GM18867 (cell line): ENCODE measurements at regions not wholly inside any gene's neighbourhood (a gene's known extent, or its start where the extent isn't known, plus 50 kb on each side); places are given as distances from the start of the nearest gene placed in this dataset.

ENCODE experiments used
- ATAC-seq: cut with Tn5 transposase; IDR thresholded peaks from one replicate; pipeline ENCODE4 v1.9.1; 2021; ENCODE audit warnings: mild to moderate bottlenecking, moderate library complexity; ENCODE audit not compliant: unreplicated experiment

DNA sequence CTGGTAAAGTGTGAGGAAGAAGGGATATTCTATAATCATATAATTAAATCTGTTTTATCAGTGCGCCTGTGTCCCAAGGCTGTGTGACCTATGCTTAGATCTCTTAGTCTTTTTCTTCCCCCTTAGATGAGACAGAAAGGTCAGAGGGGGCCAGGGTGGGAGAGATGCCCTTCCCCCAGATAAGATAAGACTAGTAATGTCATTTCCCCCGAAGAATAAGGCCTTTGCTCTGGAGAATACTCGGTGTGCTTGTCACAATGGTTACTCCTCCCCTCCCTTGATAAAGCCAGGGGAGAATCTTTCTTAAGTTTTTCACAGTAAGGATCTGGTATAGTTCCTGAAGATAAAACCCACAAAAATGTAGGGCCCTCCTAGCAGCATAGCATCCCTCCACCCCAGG, 1041.8 kb downstream of the SORCS3 start:
- no peak for ATAC-seq

DNA sequence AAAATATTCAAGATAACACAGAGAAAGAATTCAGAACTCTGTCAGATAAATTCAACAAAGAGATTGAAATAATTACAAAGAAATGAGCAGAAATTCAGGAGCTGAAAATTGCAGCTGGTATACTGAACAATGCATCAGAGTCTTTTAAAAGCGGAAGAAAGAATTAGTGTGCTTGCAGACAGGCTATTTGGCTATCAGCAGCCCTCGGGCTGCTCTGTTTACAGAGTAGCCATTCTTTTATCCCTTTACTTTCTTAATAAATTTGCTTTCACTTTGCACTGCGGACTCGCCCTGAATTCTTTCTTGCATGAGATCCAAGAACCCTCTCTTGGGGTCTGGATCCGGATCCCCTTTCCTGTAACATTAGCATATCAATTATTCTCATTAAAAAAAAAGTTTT, 1040.0 kb downstream of the SORCS3 start:
- ATAC-seq, result no peak

DNA sequence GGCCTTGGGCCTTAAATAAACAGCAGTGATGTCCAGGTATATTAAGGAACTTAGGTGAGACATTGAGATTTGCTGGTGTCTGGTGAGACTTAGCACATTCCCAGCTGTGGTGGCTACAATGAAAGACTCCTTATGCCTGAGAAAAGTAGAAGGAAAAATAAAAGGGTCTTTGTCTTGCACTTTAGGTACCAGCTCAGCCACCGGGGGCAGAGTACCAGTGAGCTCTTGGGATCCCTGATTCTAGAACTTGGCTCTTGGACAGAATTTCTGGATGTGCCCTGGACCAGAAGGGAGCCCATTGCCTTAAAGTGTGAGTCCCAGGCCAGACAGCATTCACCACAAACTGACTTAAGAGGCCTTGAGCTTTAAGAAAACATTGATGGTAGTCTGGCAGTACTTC, 1038.7 kb downstream of the SORCS3 start:
- ATAC-seq, result no peak

DNA sequence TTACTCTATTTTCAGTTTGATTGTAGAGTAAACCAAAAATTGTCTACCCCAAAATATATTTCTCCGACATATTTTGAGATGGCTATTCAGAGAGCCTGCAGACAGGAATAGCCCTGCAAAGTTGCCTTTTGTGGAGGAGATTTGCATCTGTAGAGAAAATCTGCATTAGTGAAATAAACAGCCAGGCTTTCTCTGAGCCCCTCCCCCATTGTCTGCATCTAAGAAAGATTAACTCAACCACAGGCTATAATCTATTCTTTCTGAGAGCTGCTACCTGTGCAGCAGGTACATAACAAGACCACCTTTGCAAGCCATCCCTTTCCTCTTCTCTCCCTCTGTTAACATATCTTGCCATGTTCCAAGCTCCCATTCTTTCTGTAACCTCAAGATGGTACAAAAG, 1034.2 kb downstream of the SORCS3 start:
- no peak for ATAC-seq

DNA sequence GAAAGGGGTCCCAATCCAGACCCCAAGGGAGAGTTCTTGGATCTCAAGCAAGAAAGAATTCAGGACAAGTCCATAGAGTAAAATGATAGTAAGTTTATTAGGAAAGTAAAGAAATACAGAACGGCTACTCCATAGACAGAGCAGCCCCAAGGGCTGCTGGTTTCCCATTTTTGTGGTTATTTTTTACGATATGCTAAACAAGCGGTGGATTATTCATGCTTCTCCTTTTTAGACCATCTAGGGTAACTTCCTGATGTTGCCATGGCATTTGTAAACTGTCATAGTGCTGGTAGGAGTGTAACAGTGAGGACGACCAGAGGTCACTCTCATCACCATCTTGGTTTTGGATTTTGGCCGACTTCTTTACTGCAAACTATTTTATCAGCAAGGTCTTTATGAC, 1033.4 kb downstream of the SORCS3 start:
- no peak for ATAC-seq

DNA sequence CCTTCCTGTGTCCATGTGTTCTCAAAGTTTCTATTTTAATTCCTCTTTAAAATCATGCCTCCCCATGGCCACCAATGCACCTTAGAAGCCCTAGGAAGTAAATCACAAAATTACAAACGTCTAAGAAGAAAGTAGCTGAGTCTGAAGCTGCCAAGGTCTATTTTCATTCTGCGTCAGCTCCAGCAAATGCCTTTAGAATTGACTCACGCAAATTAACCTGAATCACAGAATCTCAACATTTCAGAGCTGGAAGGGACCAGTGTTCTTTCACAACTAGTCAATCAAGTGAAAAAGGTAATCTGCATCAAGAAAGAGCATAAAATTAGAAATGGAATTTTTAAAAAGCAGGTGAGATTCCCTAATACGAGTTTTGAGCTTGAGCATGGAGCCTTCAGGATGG, 1017.6 kb downstream of the SORCS3 start:
- no peak for ATAC-seq

DNA sequence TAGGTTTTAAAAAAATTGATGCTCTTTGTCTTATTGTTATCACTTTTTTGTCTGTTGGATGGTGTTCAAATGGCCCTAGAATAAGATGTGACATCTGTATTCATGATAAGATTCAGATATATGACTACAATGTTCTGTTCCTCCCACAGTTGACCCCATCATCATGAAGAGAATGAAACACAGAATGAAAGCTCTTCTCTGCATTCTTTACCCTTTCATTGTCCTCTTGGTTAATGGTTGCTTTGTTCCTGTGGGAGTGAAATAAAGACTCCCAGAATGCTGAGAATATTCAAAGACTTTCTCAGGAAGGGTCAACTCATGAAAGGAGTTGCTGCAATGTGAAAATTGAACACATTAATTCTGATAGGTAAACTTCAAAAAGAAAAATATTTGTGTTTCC, 1015.8 kb downstream of the SORCS3 start:
- ATAC-seq, result no peak

DNA sequence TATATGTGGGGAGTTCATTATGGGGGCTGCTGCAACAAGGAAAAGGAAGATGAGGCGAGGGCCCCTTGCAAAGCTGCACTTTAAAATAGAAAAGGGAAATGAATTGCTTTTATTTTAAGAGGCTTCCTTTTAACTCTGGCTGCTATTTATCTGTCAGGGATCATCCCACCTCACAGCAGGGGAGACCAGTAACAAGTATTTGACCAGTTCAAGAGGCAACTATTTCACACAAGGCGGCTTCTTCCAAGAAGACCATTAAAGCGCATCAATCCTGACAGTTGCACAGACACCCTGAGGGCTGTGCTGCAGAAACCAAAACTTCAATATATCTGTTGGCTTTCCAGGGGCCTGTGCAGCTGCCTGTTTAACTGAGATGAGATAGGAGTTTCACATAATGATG, 1009.2 kb downstream of the SORCS3 start:
- ATAC-seq, result no peak

DNA sequence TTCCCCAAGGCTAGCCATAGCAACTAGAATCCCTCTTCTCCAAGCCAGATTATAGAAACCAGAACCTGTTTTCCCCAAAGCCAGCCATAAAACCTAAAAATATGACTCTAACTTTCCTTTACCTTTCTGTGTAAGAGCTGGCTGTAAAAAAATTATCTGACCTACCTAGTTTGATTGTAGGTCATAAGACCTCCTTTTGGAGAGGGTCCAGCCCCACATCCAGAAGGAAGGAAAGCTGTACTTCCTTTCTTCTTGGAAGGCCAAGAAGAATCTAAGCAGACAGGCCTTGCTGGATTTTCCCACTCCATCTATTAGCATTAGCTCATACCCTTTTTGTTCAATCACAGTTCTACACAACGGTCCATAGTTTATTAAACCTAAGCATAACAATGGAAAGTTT, 1006.3 kb downstream of the SORCS3 start:
- ATAC-seq, result no peak

DNA sequence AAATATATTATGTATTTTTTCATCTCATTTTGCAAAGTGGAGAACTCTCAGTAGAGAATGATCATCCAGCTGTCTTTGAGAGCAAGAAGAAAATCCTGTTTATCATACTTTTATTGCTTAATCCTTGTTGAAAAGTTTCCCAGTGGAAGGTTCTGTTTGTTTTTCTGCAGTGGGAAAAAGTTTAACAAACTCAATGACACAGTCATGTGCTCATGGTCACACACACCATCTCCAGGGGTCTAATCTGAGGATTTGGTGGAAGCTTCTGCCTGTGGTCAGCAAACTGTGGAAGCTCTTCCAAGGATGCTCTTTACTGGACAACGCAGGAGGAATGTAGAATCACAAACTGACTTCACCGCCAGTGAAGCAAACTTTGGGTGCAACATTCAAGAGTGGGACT, 1003.9 kb downstream of the SORCS3 start:
- no peak for ATAC-seq

DNA sequence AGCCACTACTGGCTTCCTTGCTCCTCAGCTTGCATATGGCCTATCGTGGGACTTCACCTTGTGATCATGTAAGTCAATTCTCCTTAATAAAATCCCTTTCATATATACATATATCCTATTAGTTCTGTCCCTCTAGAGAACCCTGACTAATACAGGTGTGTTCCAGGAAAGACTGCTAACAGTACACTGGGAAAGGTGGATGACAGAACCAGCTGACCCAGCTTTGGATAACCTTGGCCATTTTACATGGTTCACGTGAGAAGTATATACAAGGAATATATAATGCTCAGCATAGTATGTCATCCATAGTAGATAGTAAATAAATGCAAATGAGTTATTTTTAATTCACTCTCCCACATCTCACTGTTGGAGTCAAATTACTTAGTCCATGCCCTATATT, 1003.5 kb downstream of the SORCS3 start:
- ATAC-seq, result no peak

DNA sequence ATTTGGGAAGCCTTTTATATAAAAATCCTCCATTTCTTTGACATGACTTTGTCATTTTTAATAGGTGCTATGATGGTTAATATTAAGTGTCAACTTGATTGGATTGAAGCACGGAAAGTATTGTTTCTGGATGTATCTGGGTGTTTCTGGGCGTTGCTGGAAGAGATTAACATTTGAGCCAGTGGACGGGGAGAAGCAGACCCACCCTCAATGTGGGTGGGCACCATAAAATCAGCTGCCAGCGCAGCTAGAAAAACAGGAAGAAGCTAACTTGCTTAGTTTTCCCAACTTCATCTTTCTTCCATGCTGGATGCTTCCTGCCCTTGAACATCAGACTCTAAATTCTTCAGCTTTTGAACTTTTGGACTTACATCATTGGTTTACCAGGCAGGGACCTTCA, 1003.0 kb downstream of the SORCS3 start:
- ATAC-seq, result no peak

DNA sequence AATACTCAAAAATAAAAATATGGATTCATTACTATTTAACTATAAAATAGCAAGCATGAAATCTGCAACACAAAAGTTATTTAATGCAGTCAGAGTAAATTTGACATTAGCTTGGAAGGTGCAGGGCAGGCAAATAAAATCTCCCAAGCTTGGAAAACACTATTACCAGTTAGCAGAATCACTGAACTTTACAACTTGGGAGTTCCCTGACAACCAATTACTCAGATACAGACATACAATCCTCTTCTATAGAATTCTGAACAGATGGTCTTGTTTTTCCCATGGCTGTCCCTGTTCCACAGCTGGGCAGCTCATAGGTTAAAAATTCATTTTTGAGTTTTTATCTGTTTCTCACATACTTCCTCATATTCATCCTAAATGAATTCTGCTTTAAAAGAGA, 1002.6 kb downstream of the SORCS3 start:
- ATAC-seq, result no peak

DNA sequence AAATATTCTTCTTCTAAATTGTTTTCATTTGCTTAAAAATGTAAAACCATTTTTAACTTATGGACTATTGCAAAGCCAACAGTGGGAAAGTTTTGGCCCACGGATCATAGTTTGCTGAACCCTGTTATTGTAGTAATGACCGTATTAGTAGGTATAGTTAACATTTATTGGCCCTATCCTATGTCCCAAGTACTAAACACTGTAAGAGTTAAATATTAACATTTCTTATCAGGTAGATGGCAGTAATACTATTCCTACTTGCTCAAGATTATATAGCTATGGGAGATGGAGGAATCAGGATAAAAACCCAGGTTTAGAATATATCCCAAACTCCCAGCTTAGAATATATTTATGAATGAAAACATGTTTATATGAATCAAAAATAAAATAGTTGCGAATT, 993.2 kb downstream of the SORCS3 start:
- ATAC-seq, result no peak

DNA sequence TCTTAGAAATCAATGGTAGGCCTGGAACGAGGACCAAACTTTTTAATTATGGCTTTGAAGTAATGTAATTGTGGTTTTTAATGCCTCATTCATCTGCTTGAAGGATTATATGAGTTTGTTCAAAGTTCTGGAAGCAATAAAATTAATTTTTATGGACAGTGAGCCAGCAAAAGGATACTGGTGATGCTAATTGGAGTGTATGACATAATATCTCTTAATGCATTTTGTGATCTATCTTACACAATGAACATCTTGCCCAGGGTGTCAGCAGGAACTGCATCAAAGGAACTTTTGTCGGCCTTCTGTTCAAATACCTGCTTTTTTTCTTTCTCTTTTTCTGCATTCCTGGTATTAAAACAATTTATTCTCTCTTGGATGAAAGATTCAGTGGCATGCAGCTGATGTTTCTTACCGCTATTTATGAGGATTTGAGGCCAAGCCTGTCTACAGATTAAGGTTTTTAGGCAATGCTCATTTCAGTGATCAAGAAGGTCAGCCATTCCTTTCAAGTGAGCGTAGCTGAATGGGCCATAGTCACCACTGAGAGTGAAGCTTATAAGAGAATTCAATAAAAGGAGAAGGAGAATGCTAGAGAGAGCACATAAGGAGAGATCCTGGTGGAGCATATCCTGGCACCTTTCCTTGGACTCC, 974.8 kb downstream of the SORCS3 start:
- ATAC-seq, result no peak

DNA sequence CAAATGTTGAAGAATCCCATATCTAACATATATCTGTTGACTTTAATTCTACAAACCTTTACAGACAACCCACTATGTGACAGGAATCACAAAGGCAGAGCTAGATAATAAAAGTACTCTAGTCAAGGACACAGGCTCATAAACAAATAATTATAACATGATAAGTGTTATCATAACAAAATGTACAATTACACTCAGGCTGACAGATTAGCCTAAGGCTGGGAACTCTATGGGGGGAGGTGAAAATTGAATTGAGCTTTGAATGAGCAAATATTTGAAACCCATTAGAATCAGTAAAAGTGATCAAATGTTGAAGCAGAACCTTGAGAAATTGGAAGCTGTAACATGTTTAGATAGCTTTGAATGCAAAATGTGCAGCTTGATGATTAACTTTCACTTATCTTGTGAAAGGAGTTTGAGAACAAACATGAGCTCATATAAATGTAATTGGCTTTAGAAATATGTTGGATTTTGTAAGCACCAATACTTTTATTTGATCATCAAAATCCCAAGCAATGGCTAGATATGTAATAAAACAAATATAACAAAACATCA, 970.2 kb downstream of the SORCS3 start:
- ATAC-seq, result no peak

DNA sequence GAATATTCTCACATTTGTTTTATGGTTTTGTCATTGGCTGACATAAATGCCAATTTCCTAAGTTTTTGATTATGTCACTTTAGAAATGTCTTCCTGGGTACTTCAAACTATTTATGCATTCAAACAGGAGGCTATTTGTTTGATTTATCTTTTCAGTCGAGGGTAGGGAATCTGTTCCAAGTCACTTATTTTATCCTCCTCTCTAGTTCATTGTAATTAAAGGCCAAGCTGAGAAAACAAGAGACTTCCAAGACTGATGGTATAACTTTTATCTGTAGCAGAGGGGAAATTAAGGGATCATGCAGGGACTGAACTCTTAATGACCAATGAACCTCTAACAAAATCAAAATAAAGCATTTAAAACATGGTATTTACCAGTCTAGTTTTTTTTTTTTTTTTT, 968.4 kb downstream of the SORCS3 start:
- ATAC-seq, result no peak

DNA sequence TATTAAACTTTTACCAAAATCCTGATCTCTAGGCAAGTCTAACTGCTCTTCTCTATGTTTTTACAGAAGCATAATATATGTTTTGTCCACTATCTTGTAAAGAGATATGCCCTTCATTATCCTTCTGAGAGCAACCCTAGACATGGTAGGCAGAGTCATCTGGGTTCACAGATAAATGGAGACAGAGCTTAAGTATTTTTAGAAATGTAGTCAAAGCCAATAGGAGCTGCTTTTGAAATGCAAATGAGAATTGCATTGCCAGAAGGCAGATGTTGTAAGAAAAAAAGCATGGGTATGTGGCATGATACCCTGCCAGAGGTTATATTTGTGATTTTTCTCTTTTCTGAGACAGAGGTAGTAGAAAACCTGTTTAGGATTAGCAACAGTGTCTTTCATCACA, 964.8 kb downstream of the SORCS3 start:
- no peak for ATAC-seq

DNA sequence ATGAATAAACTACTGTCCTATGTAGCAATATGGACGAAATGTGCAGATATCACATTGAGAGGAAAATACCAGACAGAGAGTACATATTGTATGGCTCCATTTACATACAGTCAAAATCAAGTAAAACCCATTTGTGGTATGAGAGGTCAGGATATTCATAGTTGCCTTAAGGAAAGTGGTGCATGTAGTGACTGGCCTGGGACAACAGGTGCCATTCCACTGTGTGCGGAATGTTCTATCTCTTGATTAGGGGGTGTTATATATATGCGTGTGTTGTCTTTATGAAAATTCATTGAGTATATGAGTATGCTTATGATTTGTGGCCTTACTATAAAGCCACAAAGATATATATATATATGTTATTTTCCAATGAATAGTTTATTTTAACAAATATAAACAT, 964.0 kb downstream of the SORCS3 start:
- no peak for ATAC-seq

DNA sequence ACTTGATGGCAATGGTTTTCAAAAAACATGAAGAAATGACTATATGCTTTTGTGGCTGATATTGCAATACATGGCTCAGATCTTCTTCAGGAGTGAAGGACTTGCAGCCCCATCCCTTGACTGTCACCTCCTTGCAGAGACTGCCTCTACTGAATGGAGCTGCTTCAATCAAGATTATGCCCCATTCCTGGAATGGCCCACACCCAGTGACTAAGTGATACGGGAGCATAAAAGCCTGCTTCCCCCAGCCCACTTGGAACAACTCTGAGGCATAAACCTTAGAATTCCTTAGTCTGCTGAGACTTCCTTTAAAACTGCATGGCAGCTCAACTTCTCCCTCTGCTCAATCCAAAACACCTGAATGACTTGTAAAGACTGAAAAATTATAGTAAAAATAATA, 957.1 kb downstream of the SORCS3 start:
- ATAC-seq, result no peak

DNA sequence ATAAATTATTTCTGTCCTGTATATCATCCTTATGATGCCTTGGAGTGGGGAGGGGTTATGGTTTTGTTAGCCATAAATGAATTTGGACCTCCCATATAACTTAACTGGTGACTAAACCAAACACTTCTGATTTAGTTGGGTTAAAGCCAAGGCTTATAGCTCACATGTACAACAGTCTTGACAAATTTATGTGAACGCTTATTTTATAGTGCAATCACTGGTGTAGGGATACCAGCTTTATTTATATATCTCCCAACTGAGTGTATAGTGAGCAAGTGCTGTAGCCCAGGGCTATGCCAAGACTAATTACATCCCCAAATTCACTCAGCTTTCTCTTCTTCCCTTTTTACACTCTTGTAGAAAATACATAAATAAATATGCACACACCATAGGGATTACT, 956.2 kb downstream of the SORCS3 start:
- no peak for ATAC-seq

DNA sequence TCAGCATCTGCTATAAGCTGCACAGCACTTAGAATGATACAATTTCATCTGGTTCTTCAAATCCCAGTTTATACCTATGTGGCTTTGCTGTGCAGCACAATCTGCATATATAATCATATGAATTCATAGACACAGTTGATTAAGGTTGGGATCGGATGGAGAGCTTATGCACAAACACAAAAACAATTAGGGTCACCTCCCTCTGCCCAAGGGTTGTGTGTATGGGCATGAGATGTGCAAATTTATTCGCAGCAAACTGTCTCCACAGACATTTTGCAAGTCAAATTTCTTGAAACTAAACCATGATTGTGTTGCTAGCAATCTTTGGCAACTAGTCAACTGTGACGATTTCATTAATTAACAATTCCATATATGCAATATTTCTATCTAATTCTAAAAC, 955.7 kb downstream of the SORCS3 start:
- no peak for ATAC-seq

DNA sequence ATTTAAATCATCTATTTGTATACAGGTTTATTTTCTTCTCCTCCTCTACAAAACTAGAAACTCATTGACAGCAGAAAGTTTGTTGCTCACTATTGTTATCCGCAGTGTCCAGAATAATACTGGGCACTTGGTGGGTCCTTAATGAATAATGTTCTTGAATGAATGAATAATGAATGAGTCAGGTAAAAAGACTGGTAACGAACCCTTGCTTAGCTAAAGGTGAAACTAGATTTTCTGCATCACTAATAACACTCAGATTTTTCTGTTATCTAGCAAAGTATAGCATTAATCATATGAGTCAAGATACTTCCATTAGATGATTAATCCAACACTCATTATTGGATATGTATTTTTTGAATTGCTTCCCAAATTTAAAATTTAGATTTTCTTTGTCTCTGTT, 953.2 kb downstream of the SORCS3 start:
- ATAC-seq, result no peak
